HepG2 (cell line): ENCODE measurements at regions not wholly inside any gene's neighbourhood (a gene's known extent, or its start where the extent isn't known, plus 50 kb on each side); places are given as distances from the start of the nearest gene placed in this dataset.

ENCODE experiments used
- CEBPG ChIP-seq: IDR thresholded peaks from 2 replicates; pipeline ENCODE4 v1.6.1; 2016
- CENPX ChIP-seq: sonication (generic); formaldehyde crosslinking; IDR thresholded peaks from 2 replicates; pipeline ENCODE4 v1.9.0; 2021; ENCODE audit warnings: mild to moderate bottlenecking, missing genetic modification reagents, moderate library complexity
- EP300 ChIP-seq, 3 experiments: sonication (generic) in 1 of 3; formaldehyde crosslinking in 1 of 3; IDR thresholded peaks; 2 replicates each; pipeline versions ENCODE4 v1.5.1 to v1.6.1; 2011 to 2020; ENCODE audit warnings: low read depth in 2 of 3, low read length in 2 of 3, borderline replicate concordance in 1 of 3, improper control_type of control experiment in 1 of 3, mild to moderate bottlenecking in 1 of 3, missing genetic modification reagents in 1 of 3, moderate library complexity in 1 of 3
- MIXL1 ChIP-seq: IDR thresholded peaks from 2 replicates; pipeline ENCODE4 v1.6.1; 2016
- NFE2L2 ChIP-seq: fragments of 150-350 bp; IDR thresholded peaks from 2 replicates; pipeline ENCODE4 v1.6.1; 2014; ENCODE audit warnings: low read length
- RFXANK ChIP-seq: IDR thresholded peaks from 2 replicates; pipeline ENCODE4 v1.6.1; 2016
- SOX6 ChIP-seq, 2 experiments: fragments of 450-650 bp in 1 of 2; sonication (generic) in 1 of 2; formaldehyde crosslinking in 1 of 2; IDR thresholded peaks; 2 replicates each; pipeline versions ENCODE4 v1.4.0 to v1.6.1; 2017 to 2020; ENCODE audit warnings: antibody characterized with exemption in 1 of 2, mild to moderate bottlenecking in 1 of 2, missing genetic modification reagents in 1 of 2
- SPEN ChIP-seq: sonication (generic); formaldehyde crosslinking; IDR thresholded peaks from 2 replicates; pipeline ENCODE4 v1.5.1; 2020; ENCODE audit warnings: low read depth, mild to moderate bottlenecking, missing genetic modification reagents
- SYNCRIP ChIP-seq: fragments of 200-400 bp; formaldehyde crosslinking; IDR thresholded peaks from 2 replicates; pipeline ENCODE4 v1.6.1; 2018; ENCODE audit warnings: mild to moderate bottlenecking, low read depth, low read length; ENCODE audit not compliant: insufficient read depth
- TARDBP ChIP-seq: sonication (generic); formaldehyde crosslinking; IDR thresholded peaks from 2 replicates; pipeline ENCODE4 v1.8.0; 2022; ENCODE audit warnings: mild to moderate bottlenecking, missing genetic modification reagents
- TBL1XR1 ChIP-seq: fragments of 150-350 bp; IDR thresholded peaks from 2 replicates; pipeline ENCODE4 v1.6.1; 2014; ENCODE audit warnings: borderline replicate concordance, low read length; ENCODE audit not compliant: partially characterized antibody
- TCF12 ChIP-seq, 2 experiments: fragments of 450-650 bp in 1 of 2; sonication (generic) in 1 of 2; formaldehyde crosslinking in 1 of 2; IDR thresholded peaks; 2 replicates each; pipeline versions ENCODE4 v1.6.1 to v1.8.0; 2017 to 2022; ENCODE audit warnings: antibody characterized with exemption in 1 of 2, mild to moderate bottlenecking in 1 of 2, missing genetic modification reagents in 1 of 2, moderate library complexity in 1 of 2
- TCF7L2 ChIP-seq: IDR thresholded peaks from 2 replicates; pipeline ENCODE4 v1.6.1; 2011; ENCODE audit warnings: mild to moderate bottlenecking, low read depth, low read length, moderate library complexity
- TMF1 ChIP-seq: sonication (generic); formaldehyde crosslinking; IDR thresholded peaks from 2 replicates; pipeline ENCODE4 v1.8.1; 2022; ENCODE audit warnings: low read depth, missing genetic modification reagents
- ZNF567 ChIP-seq: sonication (generic); formaldehyde crosslinking; IDR thresholded peaks from 2 replicates; pipeline ENCODE4 v1.8.1; 2023; ENCODE audit warnings: mild to moderate bottlenecking, missing genetic modification reagents, borderline replicate concordance
- ZNF577 ChIP-seq: sonication (generic); formaldehyde crosslinking; IDR thresholded peaks from 2 replicates; pipeline ENCODE4 v1.4.0; 2020; ENCODE audit warnings: mild to moderate bottlenecking, low read depth, missing genetic modification reagents, borderline replicate concordance
- ZSCAN12 ChIP-seq: sonication (generic); formaldehyde crosslinking; IDR thresholded peaks from 2 replicates; pipeline ENCODE4 v1.9.0; 2021; ENCODE audit warnings: mild to moderate bottlenecking, missing genetic modification reagents
- ZSCAN30 ChIP-seq: sonication (generic); formaldehyde crosslinking; IDR thresholded peaks from 2 replicates; pipeline ENCODE4 v1.5.0; 2020; ENCODE audit warnings: mild to moderate bottlenecking, missing genetic modification reagents
- TF ChIP-seq, protein P1 (sequence below): sonication (generic); formaldehyde crosslinking; conservative IDR thresholded peaks from 2 replicates; pipeline ENCODE4 v1.4.0; 2020; ENCODE audit warnings: mild to moderate bottlenecking, missing genetic modification reagents, moderate library complexity
- TF ChIP-seq, protein P2 (sequence below): sonication (generic); formaldehyde crosslinking; IDR thresholded peaks from 2 replicates; pipeline ENCODE4 v1.8.1; 2022; ENCODE audit warnings: low read depth, mild to moderate bottlenecking, missing genetic modification reagents
- TF ChIP-seq, protein P3 (sequence below): sonication (generic); formaldehyde crosslinking; IDR thresholded peaks from 2 replicates; pipeline ENCODE4 v1.4.0; 2020; ENCODE audit warnings: missing genetic modification reagents
- TF ChIP-seq, protein P4 (sequence below): sonication (generic); formaldehyde crosslinking; IDR thresholded peaks from 2 replicates; pipeline ENCODE4 v1.5.0; 2020; ENCODE audit warnings: missing genetic modification reagents, mild to moderate bottlenecking, borderline replicate concordance

DNA sequence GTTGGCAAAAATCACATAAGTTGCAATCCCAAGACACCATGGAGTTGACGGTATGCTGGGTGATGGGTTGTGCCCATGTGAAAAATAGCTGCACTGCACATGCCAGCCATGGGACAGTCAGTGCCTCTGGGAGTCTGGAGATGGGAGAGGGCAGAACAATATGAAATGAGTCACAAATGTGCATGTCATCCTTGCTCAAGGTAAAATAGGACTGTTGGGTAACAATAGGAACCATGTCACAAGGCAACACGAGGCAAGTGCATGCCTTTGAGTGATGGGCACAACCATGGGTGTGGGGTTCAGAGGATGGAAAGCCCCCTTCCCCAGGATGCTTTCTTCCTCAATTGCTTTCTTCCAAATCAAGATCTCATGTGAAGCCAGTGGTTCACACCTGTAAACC lies 70.5 kb upstream of the PIM1 start (continued):
- TF ChIP-seq CENPX (CRISPR knock-in tag) (no peak), ZNF577 (CRISPR knock-in tag) (no peak), MIXL1 (CRISPR knock-in tag) (no peak), TBL1XR1 (peak; percentile 25), SYNCRIP (no peak), ZSCAN30 (CRISPR knock-in tag) (no peak), SPEN (CRISPR knock-in tag) (no peak), CEBPG (CRISPR knock-in tag) (peak; percentile 57; the same call in 1 of the 2 replicates), NFE2L2 (peak; percentile 89), RFXANK (CRISPR knock-in tag) (no peak), ZNF567 (CRISPR knock-in tag) (no peak), SOX6 (IDR thresholded peaks at IDR 0.05) (no peak), SOX6 (CRISPR knock-in tag; IDR thresholded peaks at IDR 0.05) (peak; percentile 60), ZSCAN12 (CRISPR knock-in tag) (no peak), TCF7L2 (no peak), EP300 (IDR thresholded peaks at IDR 0.05; ENCODE audit: low read depth in 2 of 2, low read length in 2 of 2) (peak in 1 of 2 experiments; percentile 42; a peak in 1 of 4 replicates), EP300 (CRISPR knock-in tag; IDR thresholded peaks at IDR 0.05; ENCODE audit: borderline replicate concordance) (peak; percentile 55; the same call in 1 of the 2 replicates), TCF12 (IDR thresholded peaks at IDR 0.05) (no peak), TCF12 (CRISPR knock-in tag; IDR thresholded peaks at IDR 0.05) (no peak), TARDBP (CRISPR knock-in tag) (no peak), TMF1 (CRISPR knock-in tag) (no peak)
- TF ChIP-seq, protein P1, sequence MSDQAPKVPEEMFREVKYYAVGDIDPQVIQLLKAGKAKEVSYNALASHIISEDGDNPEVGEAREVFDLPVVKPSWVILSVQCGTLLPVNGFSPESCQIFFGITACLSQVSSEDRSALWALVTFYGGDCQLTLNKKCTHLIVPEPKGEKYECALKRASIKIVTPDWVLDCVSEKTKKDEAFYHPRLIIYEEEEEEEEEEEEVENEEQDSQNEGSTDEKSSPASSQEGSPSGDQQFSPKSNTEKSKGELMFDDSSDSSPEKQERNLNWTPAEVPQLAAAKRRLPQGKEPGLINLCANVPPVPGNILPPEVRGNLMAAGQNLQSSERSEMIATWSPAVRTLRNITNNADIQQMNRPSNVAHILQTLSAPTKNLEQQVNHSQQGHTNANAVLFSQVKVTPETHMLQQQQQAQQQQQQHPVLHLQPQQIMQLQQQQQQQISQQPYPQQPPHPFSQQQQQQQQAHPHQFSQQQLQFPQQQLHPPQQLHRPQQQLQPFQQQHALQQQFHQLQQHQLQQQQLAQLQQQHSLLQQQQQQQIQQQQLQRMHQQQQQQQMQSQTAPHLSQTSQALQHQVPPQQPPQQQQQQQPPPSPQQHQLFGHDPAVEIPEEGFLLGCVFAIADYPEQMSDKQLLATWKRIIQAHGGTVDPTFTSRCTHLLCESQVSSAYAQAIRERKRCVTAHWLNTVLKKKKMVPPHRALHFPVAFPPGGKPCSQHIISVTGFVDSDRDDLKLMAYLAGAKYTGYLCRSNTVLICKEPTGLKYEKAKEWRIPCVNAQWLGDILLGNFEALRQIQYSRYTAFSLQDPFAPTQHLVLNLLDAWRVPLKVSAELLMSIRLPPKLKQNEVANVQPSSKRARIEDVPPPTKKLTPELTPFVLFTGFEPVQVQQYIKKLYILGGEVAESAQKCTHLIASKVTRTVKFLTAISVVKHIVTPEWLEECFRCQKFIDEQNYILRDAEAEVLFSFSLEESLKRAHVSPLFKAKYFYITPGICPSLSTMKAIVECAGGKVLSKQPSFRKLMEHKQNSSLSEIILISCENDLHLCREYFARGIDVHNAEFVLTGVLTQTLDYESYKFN (CRISPR knock-in tag), result no peak
- TF ChIP-seq, protein P2, sequence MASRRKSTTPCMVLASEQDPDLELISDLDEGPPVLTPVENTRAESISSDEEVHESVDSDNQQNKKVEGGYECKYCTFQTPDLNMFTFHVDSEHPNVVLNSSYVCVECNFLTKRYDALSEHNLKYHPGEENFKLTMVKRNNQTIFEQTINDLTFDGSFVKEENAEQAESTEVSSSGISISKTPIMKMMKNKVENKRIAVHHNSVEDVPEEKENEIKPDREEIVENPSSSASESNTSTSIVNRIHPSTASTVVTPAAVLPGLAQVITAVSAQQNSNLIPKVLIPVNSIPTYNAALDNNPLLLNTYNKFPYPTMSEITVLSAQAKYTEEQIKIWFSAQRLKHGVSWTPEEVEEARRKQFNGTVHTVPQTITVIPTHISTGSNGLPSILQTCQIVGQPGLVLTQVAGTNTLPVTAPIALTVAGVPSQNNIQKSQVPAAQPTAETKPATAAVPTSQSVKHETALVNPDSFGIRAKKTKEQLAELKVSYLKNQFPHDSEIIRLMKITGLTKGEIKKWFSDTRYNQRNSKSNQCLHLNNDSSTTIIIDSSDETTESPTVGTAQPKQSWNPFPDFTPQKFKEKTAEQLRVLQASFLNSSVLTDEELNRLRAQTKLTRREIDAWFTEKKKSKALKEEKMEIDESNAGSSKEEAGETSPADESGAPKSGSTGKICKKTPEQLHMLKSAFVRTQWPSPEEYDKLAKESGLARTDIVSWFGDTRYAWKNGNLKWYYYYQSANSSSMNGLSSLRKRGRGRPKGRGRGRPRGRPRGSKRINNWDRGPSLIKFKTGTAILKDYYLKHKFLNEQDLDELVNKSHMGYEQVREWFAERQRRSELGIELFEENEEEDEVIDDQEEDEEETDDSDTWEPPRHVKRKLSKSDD, result no peak
- TF ChIP-seq, protein P3, sequence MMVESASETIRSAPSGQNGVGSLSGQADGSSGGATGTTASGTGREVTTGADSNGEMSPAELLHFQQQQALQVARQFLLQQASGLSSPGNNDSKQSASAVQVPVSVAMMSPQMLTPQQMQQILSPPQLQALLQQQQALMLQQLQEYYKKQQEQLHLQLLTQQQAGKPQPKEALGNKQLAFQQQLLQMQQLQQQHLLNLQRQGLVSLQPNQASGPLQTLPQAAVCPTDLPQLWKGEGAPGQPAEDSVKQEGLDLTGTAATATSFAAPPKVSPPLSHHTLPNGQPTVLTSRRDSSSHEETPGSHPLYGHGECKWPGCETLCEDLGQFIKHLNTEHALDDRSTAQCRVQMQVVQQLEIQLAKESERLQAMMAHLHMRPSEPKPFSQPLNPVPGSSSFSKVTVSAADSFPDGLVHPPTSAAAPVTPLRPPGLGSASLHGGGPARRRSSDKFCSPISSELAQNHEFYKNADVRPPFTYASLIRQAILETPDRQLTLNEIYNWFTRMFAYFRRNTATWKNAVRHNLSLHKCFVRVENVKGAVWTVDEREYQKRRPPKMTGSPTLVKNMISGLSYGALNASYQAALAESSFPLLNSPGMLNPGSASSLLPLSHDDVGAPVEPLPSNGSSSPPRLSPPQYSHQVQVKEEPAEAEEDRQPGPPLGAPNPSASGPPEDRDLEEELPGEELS (CRISPR knock-in tag), result no peak
- TF ChIP-seq, protein P4, sequence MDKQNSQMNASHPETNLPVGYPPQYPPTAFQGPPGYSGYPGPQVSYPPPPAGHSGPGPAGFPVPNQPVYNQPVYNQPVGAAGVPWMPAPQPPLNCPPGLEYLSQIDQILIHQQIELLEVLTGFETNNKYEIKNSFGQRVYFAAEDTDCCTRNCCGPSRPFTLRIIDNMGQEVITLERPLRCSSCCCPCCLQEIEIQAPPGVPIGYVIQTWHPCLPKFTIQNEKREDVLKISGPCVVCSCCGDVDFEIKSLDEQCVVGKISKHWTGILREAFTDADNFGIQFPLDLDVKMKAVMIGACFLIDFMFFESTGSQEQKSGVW (CRISPR knock-in tag), result no peak
